OCI-LY7 (cell line): ENCODE measurements at regions not wholly inside any gene's neighbourhood (a gene's known extent, or its start where the extent isn't known, plus 50 kb on each side); places are given as distances from the start of the nearest gene placed in this dataset.

Experiments
- CTCF ChIP-seq: fragments of 200-600 bp; sonication (generic); conservative IDR thresholded peaks from 2 replicates; pipeline ENCODE4 v1.5.1; 2014; ENCODE audit warnings: mild to moderate bottlenecking, antibody characterized with exemption, low read length, moderate library complexity, mixed read lengths
- EZH2phosphoT487 ChIP-seq: fragments of 200-600 bp; sonication (generic); IDR thresholded peaks from 2 replicates; pipeline ENCODE4 v1.6.1; 2018; ENCODE audit warnings: low read depth, borderline replicate concordance, mild to moderate bottlenecking, mixed run types, antibody characterized with exemption, low read length, moderate library complexity, mixed read lengths

- TF ChIP-seq CTCF (no peak), EZH2phosphoT487 (no peak)
Observed at GRCh38 chr13:33497146-33497845, 211.7 kb upstream of the STARD13 start.
